ENCODE measurements at regions not wholly inside any gene's neighbourhood (a gene's known extent, or its start where the extent isn't known, plus 50 kb on each side); places are given as distances from the start of the nearest gene placed in this dataset.
A peak's percentile ranks its signal among the peaks of the same experiment; 100 is the strongest.

GRCh38 chr2:175540421-175540820, 358.9 kb upstream of the ATP5MC3 start:
- in situ Hi-C loops (cut with MboI; ENCODE audit: low pct_unique_long_range_greater_than_20kb, low sequenced_read_pairs), result no loop called here

DNA sequence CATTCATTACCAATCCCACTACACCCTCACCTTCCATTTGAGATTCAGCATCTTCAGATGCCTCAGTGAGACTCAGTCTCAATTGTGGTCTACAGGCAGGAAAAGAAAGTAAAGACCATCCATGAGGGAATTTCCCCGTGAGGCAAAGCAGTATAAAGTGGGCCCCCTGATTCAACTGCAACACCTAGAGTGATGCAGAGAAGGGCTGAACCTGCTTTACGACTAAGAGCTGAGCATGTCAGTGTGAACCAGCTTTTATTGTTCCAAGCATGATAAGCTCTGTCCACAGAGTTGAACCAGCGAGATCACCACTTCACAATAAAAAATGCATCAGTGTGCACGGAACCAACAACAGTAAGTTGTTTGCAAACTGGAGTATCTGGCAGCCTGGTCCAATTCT, 357.6 kb upstream of the ATP5MC3 start:
- DNase-seq, result no peak
- in situ Hi-C loops (cut with MboI; ENCODE audit: low pct_unique_long_range_greater_than_20kb, low sequenced_read_pairs), result no loop called here

More at GRCh38 chr2:175540421-175540820, 358.9 kb upstream of the ATP5MC3 start:
- DNase-seq, result no peak

- in situ Hi-C loops (cut with MboI; ENCODE audit: low pct_unique_long_range_greater_than_20kb, low sequenced_read_pairs), result no loop called here
- DNase-seq, result no peak
These were observed 354.5 kb upstream of the ATP5MC3 start for GRCh38 chr2:175536059-175536458.

- in situ Hi-C loops (cut with MboI; ENCODE audit: low pct_unique_long_range_greater_than_20kb, low sequenced_read_pairs), result no loop called here
- no peak for DNase-seq
These were observed 354.1 kb upstream of the ATP5MC3 start for GRCh38 chr2:175535631-175536030.

GRCh38 chr2:175525975-175526374, 344.5 kb upstream of the ATP5MC3 start:
- no peak for DNase-seq
- in situ Hi-C loops (cut with MboI; ENCODE audit: low pct_unique_long_range_greater_than_20kb, low sequenced_read_pairs), result no loop called here

DNA sequence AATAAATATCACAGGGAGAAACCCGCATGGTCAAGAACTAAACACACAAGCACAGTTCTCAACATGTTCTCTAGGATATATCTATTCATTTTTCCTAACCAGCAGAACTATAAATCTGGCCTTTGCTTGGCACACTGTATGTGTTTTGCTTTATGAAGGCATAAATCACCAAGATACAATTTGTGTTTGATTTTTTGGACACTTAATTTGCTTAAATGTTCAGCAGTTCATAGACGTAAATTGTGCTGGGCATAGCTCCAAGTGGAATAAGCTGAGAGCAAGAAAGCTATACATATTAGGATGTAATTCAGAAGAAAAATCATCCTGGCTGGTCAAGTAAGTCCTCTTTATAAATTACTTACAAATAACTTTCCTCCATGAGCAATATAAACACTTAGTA, 341.5 kb upstream of the ATP5MC3 start:
- in situ Hi-C loops (cut with MboI; ENCODE audit: low pct_unique_long_range_greater_than_20kb, low sequenced_read_pairs), result no loop called here
- DNase-seq, result no peak

- no peak for DNase-seq
- in situ Hi-C loops (cut with MboI; ENCODE audit: low pct_unique_long_range_greater_than_20kb, low sequenced_read_pairs), result no loop called here
These were observed 336.7 kb upstream of the ATP5MC3 start for GRCh38 chr2:175518206-175518605.

- in situ Hi-C loops (cut with MboI; ENCODE audit: low pct_unique_long_range_greater_than_20kb, low sequenced_read_pairs), result no loop called here
- no peak for DNase-seq
These were observed 335.0 kb upstream of the ATP5MC3 start for GRCh38 chr2:175516555-175516954.

GRCh38 chr2:175500255-175500654, 318.7 kb upstream of the ATP5MC3 start:
- in situ Hi-C loops (cut with MboI; ENCODE audit: low pct_unique_long_range_greater_than_20kb, low sequenced_read_pairs), result no loop called here

GRCh38 chr2:175490360-175490791, 308.9 kb upstream of the ATP5MC3 start:
- DNase-seq, result no peak
- in situ Hi-C loops (cut with MboI; ENCODE audit: low pct_unique_long_range_greater_than_20kb, low sequenced_read_pairs), result no loop called here

More at GRCh38 chr2:175500255-175500654, 318.7 kb upstream of the ATP5MC3 start:
- DNase-seq, result no peak

DNA sequence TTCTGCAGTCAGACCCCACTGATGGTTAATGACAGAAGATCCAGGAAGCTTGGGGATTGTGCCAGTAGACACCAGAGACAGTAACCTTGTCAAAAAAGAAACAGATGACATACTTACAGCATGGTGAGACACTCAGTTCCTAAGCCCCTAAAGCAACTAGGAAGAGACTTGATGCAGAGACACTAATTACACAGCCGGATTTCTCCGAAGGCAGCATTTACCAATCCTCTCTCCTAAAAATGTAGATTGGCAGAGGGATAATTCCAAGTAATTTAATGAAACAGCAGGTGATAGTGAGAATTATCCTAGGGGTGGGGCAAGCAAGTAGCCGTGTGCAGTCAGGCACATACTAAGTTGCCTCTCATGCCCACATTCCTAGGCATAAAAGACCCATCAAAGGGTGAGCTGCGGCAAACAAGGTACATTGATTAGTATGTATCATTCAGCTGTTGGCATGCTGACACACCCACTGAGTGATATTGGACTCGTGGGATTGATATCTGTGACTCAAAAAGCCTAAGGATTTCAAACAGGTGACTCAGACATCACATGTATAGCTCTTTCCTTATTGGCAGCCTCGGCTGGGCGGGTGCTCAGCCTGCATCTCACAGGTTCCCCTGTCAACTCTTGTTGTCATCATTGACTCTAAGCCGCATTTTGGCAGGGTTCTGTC, 296.7 kb upstream of the ATP5MC3 start:
- DNase-seq, result no peak
- in situ Hi-C loops (cut with MboI; ENCODE audit: low pct_unique_long_range_greater_than_20kb, low sequenced_read_pairs), result no loop called here

- in situ Hi-C loops (cut with MboI; ENCODE audit: low pct_unique_long_range_greater_than_20kb, low sequenced_read_pairs), result no loop called here
- DNase-seq, result peak; percentile 9
These were observed 295.4 kb upstream of the ATP5MC3 start for GRCh38 chr2:175476948-175477347.

DNA sequence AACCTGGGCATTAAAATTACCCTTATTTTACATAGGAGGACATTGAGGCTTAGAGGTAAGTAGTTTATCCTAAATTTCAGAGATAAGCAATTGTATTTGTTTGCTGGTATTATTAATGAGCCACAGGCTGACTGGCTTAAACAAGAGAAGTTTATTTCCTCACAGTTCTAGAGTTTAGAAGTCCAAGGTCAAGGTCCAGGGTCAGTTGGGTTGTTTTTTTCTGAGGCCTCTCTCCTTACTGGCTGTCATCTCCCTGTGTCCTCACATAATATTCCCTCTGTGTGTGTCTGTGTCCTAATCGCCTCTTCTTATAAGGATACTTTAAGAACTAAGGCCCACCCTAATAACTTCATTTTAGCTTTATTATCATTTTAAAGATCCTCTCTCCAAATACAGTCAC, 294.9 kb upstream of the ATP5MC3 start:
- in situ Hi-C loops (cut with MboI; ENCODE audit: low pct_unique_long_range_greater_than_20kb, low sequenced_read_pairs), result no loop called here

DNA sequence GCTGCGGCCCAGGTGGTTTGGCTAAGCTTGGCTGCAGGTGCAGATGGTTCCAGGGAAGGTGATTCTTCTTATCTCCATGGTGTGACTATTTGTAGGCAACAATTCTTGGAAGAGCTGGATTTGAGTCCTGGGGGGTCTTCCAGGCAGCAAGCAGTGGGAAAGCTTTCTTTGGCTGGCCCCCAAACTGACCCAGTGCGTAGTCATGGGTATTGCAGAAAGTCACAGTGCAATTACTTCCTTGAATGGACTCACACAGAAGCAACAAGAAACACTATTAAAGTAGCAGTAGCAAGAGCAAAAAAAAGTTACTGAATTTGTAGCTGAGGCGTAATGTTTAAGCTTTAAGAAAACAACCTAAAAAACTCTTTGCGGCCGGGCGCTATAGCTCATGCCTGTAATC, 293.6 kb upstream of the ATP5MC3 start:
- in situ Hi-C loops (cut with MboI; ENCODE audit: low pct_unique_long_range_greater_than_20kb, low sequenced_read_pairs), result no loop called here
- no peak for DNase-seq

More for the DNA sequence above, 294.9 kb upstream of the ATP5MC3 start:
- DNase-seq, result no peak

- in situ Hi-C loops (cut with MboI; ENCODE audit: low pct_unique_long_range_greater_than_20kb, low sequenced_read_pairs), result no loop called here
- DNase-seq, result no peak
These were observed 287.1 kb upstream of the ATP5MC3 start for GRCh38 chr2:175468431-175469098.

GRCh38 chr2:175465101-175465500, 283.6 kb upstream of the ATP5MC3 start:
- DNase-seq, result no peak
- in situ Hi-C loops (cut with MboI; ENCODE audit: low pct_unique_long_range_greater_than_20kb, low sequenced_read_pairs), result no loop called here

- in situ Hi-C loops (cut with MboI; ENCODE audit: low pct_unique_long_range_greater_than_20kb, low sequenced_read_pairs), result no loop called here
- DNase-seq, result no peak
These were observed 282.8 kb upstream of the ATP5MC3 start for GRCh38 chr2:175464311-175464670.

GRCh38 chr2:175463589-175464310, 282.2 kb upstream of the ATP5MC3 start:
- in situ Hi-C loops (cut with MboI; ENCODE audit: low pct_unique_long_range_greater_than_20kb, low sequenced_read_pairs), result no loop called here
- no peak for DNase-seq

GRCh38 chr2:175463169-175463568, 281.7 kb upstream of the ATP5MC3 start:
- in situ Hi-C loops (cut with MboI; ENCODE audit: low pct_unique_long_range_greater_than_20kb, low sequenced_read_pairs), result no loop called here
- no peak for DNase-seq

- in situ Hi-C loops (cut with MboI; ENCODE audit: low pct_unique_long_range_greater_than_20kb, low sequenced_read_pairs), result no loop called here
- DNase-seq, result no peak
These were observed 280.7 kb upstream of the ATP5MC3 start for GRCh38 chr2:175462246-175462645.

Data from KBM-7 (cell line).